Amniotic epithelial cell (primary cell): ENCODE measurements at regions not wholly inside any gene's neighbourhood (a gene's known extent, or its start where the extent isn't known, plus 50 kb on each side); places are given as distances from the start of the nearest gene placed in this dataset.

ENCODE experiments used
- DNase-seq: peaks from one replicate; pipeline ENCODE4 v3.0.0-alpha.2; 2010; ENCODE audit warnings: low read depth

GRCh38 chr2:39514825-39515224 lies 77.7 kb upstream of the MAP4K3 start:
- no peak for DNase-seq

GRCh38 chr2:39515273-39515896 lies 78.3 kb upstream of the MAP4K3 start:
- no peak for DNase-seq

DNA sequence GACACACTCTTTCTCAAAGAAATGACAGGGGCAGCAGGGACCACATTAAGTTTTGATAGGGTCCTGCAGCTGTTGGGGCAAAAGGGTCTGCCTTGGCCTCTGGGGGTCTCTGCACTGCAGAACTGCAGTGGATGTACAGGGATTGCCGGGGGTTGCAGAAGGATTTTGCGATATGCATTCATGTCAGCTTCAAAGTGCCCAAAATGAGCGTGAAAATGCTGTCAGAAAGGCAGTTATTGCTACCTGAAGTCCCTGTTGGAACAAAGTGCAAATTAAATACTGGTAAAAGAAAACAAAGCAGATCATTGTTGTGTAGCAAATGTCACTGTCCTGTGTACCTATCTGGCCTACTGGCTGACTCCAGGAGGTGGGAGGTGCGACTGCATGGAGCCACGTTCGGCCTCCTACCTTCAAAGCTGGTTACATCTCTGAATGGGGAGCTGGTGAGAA lies 78.8 kb upstream of the MAP4K3 start:
- DNase-seq = no peak

DNA sequence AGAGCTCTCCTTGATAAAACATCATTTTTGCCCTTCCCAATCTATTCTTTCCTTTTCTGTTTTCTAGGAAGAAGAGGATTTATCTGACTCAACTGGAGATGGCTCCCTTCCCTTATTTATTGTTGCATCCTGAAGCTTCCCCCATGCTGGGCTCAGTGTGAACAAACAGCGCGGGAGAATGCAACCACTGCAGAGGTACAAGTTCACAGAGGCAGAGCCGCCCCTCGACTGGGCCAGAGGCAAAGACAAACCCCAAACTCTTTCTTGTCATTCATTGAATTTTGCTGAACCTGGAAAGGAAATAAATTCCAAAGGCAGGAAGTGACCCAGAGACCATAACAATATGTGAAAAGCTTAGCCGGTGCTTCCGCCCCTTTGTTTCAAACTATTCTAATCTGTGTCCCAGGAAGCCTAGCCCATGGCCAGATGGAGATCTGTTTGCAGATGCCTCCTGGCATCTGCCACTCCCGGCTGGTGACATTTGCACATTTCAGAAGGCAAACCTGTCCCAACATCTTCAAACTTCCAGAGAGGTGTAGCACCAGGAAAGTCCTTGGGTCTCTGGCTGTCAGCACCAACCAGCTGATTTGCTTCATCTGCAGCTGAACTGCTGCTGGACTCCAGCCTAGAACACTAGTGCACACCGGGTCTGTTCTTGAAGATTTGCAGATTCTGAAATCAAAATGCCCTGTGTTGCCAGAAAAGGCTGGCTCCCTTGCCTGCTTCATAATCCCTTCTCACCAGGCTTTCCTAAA lies 79.4 kb upstream of the MAP4K3 start:
- peak; percentile 96 for DNase-seq

GRCh38 chr2:39517102-39517436 lies 80.0 kb upstream of the MAP4K3 start:
- no peak for DNase-seq

- DNase-seq = no peak
These were observed 80.5 kb upstream of the MAP4K3 start for GRCh38 chr2:39517622-39518021.

DNA sequence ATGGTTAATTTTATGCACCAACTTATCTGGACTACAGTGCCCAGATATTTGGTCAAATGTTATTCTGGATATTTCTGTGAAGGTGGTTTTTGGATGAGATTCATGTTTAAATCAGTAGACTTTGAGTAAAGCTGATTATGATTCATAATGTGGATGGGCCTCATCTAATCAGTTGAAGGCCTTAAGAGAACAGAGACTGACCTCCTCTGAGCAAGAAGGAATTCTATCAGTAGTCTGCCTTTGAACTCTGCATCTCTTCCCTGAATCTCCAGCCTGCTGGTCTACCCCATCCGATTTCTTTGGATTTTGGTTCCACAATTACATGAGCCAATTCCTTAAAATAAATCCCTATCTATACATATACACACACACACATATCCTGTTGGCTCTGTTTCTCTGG lies 82.8 kb upstream of the MAP4K3 start:
- DNase-seq = no peak

- no peak for DNase-seq
These were observed 84.9 kb upstream of the MAP4K3 start for GRCh38 chr2:39521876-39522517.

DNA sequence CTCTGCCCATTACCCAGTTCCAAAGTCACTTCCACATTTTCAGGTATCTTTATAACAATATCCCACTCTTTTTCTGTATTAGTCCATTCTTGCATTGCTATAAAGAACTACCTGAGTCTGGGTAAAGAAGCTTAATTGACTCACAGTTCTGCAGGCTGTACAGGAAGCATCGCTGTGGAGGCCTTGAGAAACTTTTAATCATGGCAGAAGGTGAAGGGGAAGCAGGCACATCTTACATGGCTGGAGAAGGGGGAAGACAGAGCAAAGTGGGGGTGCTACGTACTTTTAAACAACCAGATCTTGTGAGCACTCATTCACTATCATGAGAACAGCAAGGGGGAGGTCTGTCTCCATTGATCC lies 85.4 kb upstream of the MAP4K3 start:
- DNase-seq = no peak

GRCh38 chr2:39523308-39524044 lies 86.4 kb upstream of the MAP4K3 start:
- DNase-seq = peak; percentile 99

DNA sequence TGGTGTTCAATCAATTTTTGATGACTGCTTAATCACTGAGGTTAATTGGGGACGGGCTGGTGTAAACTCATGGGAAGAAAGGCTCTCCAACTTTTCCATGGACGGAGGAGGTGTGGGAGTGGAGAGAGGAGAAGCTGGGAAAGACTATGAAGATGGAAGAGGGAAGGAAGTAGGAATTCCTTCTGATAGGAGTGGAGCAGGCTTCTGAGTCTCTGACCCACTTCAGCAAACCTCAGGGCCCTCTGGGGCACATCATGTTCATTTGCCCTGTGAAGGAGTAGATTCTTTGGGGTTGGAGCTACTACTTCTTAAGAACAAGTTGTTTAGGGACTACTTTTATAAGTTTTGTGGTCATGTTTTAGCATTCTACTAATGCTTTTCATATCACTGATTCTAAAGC lies 87.0 kb upstream of the MAP4K3 start:
- peak; percentile 95 for DNase-seq

DNA sequence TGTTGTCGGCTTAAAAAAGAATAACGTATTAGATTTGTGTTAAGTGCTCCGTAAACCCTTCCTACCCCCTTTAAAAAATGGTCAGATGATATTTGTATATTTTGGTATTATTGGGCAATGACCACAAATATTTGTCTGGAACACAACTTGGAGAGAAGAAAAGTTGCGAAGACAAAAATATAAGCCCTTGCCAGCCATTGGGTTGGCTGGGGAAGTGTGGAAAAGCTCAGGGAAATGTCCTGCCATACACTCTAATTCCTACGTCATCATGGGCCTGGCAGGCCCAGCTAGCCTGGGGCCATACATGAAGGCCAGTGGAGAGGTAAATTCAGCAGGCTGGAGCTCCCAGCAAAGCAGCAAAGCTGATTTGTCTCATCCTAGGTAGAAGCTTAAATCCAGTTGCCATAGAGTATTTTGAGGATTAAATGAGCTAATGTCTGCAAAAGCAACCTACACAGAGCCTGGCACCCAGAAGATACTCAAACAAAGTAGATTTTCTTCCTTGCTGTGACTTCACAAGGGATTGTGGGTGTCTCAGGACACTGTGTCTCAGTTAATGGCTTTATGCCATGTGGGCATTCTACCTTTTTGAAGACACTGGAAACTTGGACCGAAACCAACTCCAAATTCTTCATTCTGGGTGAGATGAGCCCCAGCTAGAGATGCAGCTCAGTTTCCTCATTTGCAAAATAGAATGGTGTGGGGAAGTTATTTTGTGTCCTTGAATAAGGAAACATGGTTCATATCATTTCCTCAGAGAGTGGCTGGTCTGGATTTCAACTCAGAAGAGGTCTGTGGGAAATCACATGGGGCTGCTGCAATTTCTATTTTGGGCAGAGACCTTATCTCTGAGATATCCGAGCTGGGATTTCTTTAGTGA lies 87.9 kb upstream of the MAP4K3 start:
- DNase-seq = peak; percentile 86

DNA sequence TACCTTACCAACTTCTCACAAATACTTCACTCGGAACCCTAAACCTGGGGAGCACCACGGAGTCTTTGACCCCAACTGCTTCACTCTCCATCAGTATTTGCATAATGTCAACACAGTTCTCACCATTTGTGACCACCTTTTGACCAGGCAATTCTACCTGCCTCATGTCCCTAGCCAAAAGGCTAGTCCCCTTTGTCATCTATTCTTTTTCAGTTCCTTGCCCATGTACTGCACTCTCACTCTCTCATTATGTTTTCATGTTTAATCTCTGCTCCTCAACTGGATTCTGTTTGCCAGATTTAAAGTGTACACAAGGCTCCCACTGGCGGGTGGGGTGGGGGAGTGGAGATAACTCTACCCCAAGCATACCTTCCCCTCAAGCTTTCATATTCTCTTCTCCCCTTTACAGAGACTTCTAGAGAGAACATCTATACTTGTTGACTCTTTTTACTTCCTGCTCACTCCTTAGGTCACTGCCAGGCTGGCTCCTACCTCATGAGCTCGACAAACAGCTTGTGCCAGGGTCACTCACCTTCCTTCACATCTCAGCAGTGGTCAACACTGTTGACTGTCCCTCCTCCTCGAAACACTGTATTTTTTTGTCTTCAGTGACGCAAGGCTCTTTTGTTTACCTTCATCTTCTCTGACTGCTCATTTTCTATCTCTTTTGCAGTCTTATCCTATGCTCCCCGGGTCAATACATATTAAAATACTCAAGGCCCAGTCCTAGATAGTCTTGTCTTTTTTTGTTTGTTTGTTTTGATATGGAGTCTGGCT lies 88.7 kb upstream of the MAP4K3 start:
- no peak for DNase-seq

DNA sequence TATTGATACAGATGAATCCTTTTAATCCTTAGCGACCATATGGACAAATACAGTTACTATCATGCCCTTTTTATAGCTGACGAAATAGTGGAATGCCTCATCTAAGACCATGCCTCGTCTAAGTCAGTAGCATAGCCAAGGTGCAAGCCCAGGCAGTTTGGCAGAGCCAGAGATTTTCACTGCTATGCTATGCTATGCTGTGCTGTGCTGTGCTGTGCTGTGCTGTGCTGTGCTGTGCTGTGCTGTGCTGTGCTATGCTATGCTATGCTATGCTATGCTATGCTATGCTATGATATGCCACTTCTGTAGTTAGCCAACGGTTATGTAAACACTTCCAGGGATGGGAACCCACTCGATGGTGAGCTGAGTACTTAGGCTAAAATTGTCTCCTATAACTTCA lies 91.6 kb upstream of the MAP4K3 start:
- DNase-seq = no peak

GRCh38 chr2:39529836-39530235 lies 92.8 kb upstream of the MAP4K3 start:
- DNase-seq = peak; percentile 66

DNA sequence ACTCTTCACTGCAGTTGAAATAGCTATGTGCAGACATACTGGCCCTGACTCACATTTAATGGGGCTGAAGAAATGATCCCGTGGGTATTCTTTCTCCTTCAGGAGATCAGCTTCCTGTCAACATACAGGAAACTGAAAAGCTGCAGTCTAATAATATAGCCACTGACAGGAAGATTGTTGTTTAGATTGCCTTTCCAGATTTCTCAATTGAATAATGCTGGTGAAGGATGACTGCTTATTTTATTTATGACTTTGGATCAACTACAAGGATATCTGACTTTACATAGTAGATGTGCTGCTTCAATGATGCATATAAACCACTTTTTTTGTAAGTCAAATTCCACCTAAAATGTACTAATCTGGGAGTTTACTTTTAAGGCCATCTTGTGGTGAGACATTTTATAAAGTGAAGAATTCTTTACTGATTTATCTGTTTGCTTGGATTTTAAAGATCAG lies 93.4 kb upstream of the MAP4K3 start:
- DNase-seq = peak; percentile 90

DNA sequence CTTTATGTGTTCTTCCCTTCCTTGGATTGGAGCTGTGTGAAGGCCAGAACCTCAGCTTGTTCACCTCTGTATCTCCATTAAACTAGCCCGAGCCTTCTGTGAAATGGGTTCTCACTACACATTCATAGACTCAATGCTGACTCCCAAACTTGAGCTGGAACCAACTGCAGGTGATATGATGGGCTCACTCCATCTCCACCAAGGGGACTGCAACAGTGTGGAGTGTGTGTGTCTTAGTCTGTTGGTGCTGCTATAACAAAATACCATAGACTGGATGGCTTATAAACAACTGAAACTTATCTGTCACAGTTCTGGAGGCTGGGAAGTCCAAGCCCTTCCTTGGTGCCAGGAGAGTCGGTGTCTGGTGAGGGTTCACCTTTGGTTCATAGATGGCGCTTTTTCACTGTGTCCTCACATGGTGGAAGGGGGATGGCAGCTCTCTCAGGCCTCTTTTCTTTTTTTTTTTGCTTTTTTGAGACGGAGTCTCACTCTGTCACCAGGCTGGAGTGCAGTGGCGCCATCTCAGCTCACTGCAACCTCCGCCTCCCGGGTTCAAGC lies 94.2 kb upstream of the MAP4K3 start:
- no peak for DNase-seq

DNA sequence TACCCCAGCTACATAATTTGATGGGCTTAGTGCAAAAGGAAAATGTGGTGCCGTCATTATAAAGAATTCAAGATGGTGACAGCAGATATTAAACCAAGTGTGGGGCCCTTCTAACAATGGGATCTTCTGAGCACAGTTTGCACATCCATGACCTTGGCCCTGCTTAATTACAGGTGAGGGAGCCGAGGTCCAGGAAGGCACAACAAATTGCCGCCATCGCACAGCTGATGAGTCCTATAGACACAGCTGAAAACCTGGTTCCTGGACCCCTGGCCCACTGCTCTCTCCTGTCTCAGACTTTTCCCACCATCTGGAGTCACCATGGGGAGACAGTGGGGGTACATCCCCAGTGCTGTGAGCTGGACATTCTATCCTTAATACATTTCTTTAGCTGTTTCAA lies 95.8 kb upstream of the MAP4K3 start:
- DNase-seq = no peak

- DNase-seq = no peak
These were observed 97.1 kb upstream of the MAP4K3 start for GRCh38 chr2:39534095-39534711.

GRCh38 chr2:39535636-39536185 lies 98.6 kb upstream of the MAP4K3 start:
- DNase-seq = no peak
